NCI-H345 (cell line): ENCODE measurements at regions not wholly inside any gene's neighbourhood (a gene's known extent, or its start where the extent isn't known, plus 50 kb on each side); places are given as distances from the start of the nearest gene placed in this dataset.

Source experiments
- DNase-seq: peaks from one replicate; lab custom pipeline; 2025; lab: John Stamatoyannopoulos, UW

- no peak for DNase-seq
Observed at GRCh38 chr2:173647681-173648311, 293.1 kb downstream of the CDCA7 start.

GRCh38 chr2:173648816-173649215 lies 294.1 kb downstream of the CDCA7 start:
- no peak for DNase-seq

- DNase-seq = no peak
Observed at GRCh38 chr2:173649527-173650219, 295.0 kb downstream of the CDCA7 start.

- DNase-seq = no peak
Observed at GRCh38 chr2:173651891-173652290, 297.2 kb downstream of the CDCA7 start.

- DNase-seq = no peak
Observed at GRCh38 chr2:173652311-173652710, 297.6 kb downstream of the CDCA7 start.

GRCh38 chr2:173652767-173653431 lies 298.2 kb downstream of the CDCA7 start:
- DNase-seq = peak; percentile 67

GRCh38 chr2:173653432-173653805 lies 298.7 kb downstream of the CDCA7 start:
- peak; percentile 30 for DNase-seq

GRCh38 chr2:173654161-173654895 lies 299.7 kb downstream of the CDCA7 start:
- no peak for DNase-seq

- DNase-seq = no peak
Observed at GRCh38 chr2:173654896-173655265, 300.2 kb downstream of the CDCA7 start.

GRCh38 chr2:173656086-173656485 lies 301.4 kb downstream of the CDCA7 start:
- no peak for DNase-seq

GRCh38 chr2:173657996-173658717 lies 303.5 kb downstream of the CDCA7 start:
- DNase-seq = no peak

- DNase-seq = no peak
Observed at GRCh38 chr2:173658946-173659371, 304.3 kb downstream of the CDCA7 start.

- DNase-seq = no peak
Observed at GRCh38 chr2:173659509-173659908, 304.8 kb downstream of the CDCA7 start.

GRCh38 chr2:173661586-173661985 lies 303.6 kb downstream of the SP3 start:
- no peak for DNase-seq

GRCh38 chr2:173663353-173663752 lies 301.8 kb downstream of the SP3 start:
- no peak for DNase-seq

- no peak for DNase-seq
Observed at GRCh38 chr2:173663835-173664512, 301.2 kb downstream of the SP3 start.

- DNase-seq = no peak
Observed at GRCh38 chr2:173664513-173664910, 300.7 kb downstream of the SP3 start.

- DNase-seq = peak; percentile 31
Observed at GRCh38 chr2:173666171-173666888, 298.8 kb downstream of the SP3 start.

- no peak for DNase-seq
Observed at GRCh38 chr2:173667014-173667413, 298.2 kb downstream of the SP3 start.

- peak; percentile 28 for DNase-seq
Observed at GRCh38 chr2:173667415-173667814, 297.8 kb downstream of the SP3 start.
